A549 (cell line): ENCODE measurements at regions not wholly inside any gene's neighbourhood (a gene's known extent, or its start where the extent isn't known, plus 50 kb on each side); places are given as distances from the start of the nearest gene placed in this dataset.

Experiments used
- ATAC-seq, 2 experiments: fragments of 200-7000 bp in 1 of 2; fragments of >200 bp in 1 of 2; cut with Nextera tagmentation in 1 of 2; cut with Tn5 transposase in 1 of 2; 3 replicates each; pipeline versions ENCODE4 v1.8.0 to v1.9.1; 2018 to 2020; ENCODE audit warnings: mild to moderate bottlenecking in 1 of 2, moderate library complexity in 1 of 2
- CTCF ChIA-PET: fragments of 300-600 bp; sonication (Branson Sonifier 250); formaldehyde crosslinking; extraction: SDS; loops from one replicate; lab custom pipeline; 2021; ENCODE audit warnings: antibody characterized with exemption, inconsistent platforms; lab: Yijun Ruan, JAX
- POLR2A ChIA-PET: fragments of 350-600 bp; formaldehyde crosslinking; extraction: SDS; loops from one replicate; lab custom pipeline; 2021; ENCODE audit warnings: antibody characterized with exemption, inconsistent platforms; lab: Yijun Ruan, JAX
- DNase-seq, 2 experiments: peaks; one replicate each; pipeline versions ENCODE4 v3.0.0 to v3.0.0-alpha.2; 2011 to 2016; ENCODE audit warnings: low read depth in 1 of 2, low spot score in 1 of 2
- FAIRE-seq: peaks from 2 replicates; lab custom pipeline; 2011; peaks lifted over from hg19 to GRCh38; lab: Jason Lieb, UNC
- H3K27ac ChIP-seq, 2 experiments: fragments of >200 bp; sonication (Bioruptor Twin); formaldehyde crosslinking; 3 replicates each; pipeline ENCODE4 v1.5.1; 2016 to 2017
- H3K4me1 ChIP-seq: fragments of >200 bp; sonication (Bioruptor Twin); formaldehyde crosslinking; 3 replicates; pipeline ENCODE4 v1.6.1; 2016
- H3K4me2 ChIP-seq: fragments of >200 bp; sonication (Bioruptor Twin); formaldehyde crosslinking; 3 replicates; pipeline ENCODE4 v1.6.1; 2016
- H3K4me3 ChIP-seq: fragments of >200 bp; sonication (Bioruptor Twin); formaldehyde crosslinking; 3 replicates; pipeline ENCODE4 v1.5.1; 2016
- H3K9me3 ChIP-seq: fragments of >200 bp; sonication (Bioruptor Twin); formaldehyde crosslinking; 3 replicates; pipeline ENCODE4 v1.6.1; 2016
- BHLHE40 ChIP-seq: IDR thresholded peaks from 2 replicates; pipeline ENCODE4 v1.6.1; 2012; ENCODE audit warnings: low read depth, low read length, inconsistent platforms
- ESRRA ChIP-seq: fragments of 150-350 bp; IDR thresholded peaks from 2 replicates; pipeline ENCODE4 v1.6.1; 2014; ENCODE audit warnings: mild to moderate bottlenecking, low read length, borderline replicate concordance
- FOSB ChIP-seq: fragments of 250-450 bp; sonication (Bioruptor Pico); IDR thresholded peaks from 2 replicates; pipeline ENCODE4 v1.5.0; 2020; ENCODE audit warnings: mild to moderate bottlenecking, moderate library complexity
- FOXS1 ChIP-seq: fragments of 250-450 bp; sonication (Bioruptor Pico); IDR thresholded peaks from 2 replicates; pipeline ENCODE4 v1.5.0; 2020; ENCODE audit warnings: mild to moderate bottlenecking, moderate library complexity
- GATA3 ChIP-seq: IDR thresholded peaks from 2 replicates; pipeline ENCODE4 v1.6.1; 2012; ENCODE audit warnings: borderline replicate concordance
- JUN ChIP-seq, 2 experiments: fragments of >200 bp; sonication (Bioruptor Twin); formaldehyde crosslinking; IDR thresholded peaks; 2 replicates in 1 of 2; 3 replicates in 1 of 2; pipeline ENCODE4 v1.6.1; 2016 to 2017
- MAZ ChIP-seq: fragments of 150-350 bp; IDR thresholded peaks from 2 replicates; pipeline ENCODE4 v1.6.1; 2014; ENCODE audit warnings: antibody characterized with exemption, low read depth, low read length, borderline replicate concordance
- MYC ChIP-seq: IDR thresholded peaks from 2 replicates; pipeline ENCODE4 v1.6.1; 2012; ENCODE audit warnings: mild to moderate bottlenecking, inconsistent platforms, low read length, improper control_type of control experiment, borderline replicate concordance
- NR3C1 ChIP-seq: fragments of >200 bp; sonication (Bioruptor Twin); formaldehyde crosslinking; IDR thresholded peaks from 3 replicates; pipeline ENCODE4 v1.6.1; 2017
- POLR2AphosphoS2 ChIP-seq: conservative IDR thresholded peaks from 2 replicates; pipeline ENCODE4 v1.6.1; 2012; ENCODE audit warnings: low read length, improper control_type of control experiment, inconsistent platforms
- RAD21 ChIP-seq, 2 experiments: fragments of >200 bp in 1 of 2; sonication (Bioruptor Twin) in 1 of 2; formaldehyde crosslinking in 1 of 2; IDR thresholded peaks in 1 of 2; conservative IDR thresholded peaks in 1 of 2; 2 replicates in 1 of 2; 3 replicates in 1 of 2; pipeline ENCODE4 v1.6.1; 2012 to 2018; ENCODE audit warnings: inconsistent platforms in 1 of 2
- RCOR1 ChIP-seq: fragments of 150-350 bp; IDR thresholded peaks from 2 replicates; pipeline ENCODE4 v1.6.1; 2014; ENCODE audit warnings: antibody characterized with exemption, low read length, low read depth
- RFX5 ChIP-seq: fragments of 450-650 bp; IDR thresholded peaks from 2 replicates; pipeline ENCODE4 v1.7.1; 2014; ENCODE audit warnings: antibody characterized with exemption, mild to moderate bottlenecking, moderate library complexity
- RNF2 ChIP-seq: fragments of 200-600 bp; sonication (generic); IDR thresholded peaks from 2 replicates; pipeline ENCODE4 v1.6.1; 2016; ENCODE audit warnings: low read depth, mild to moderate bottlenecking, antibody characterized with exemption, moderate library complexity, borderline replicate concordance
- SREBF2 ChIP-seq: fragments of 450-650 bp; IDR thresholded peaks from 2 replicates; pipeline ENCODE4 v1.6.1; 2014; ENCODE audit warnings: mild to moderate bottlenecking, moderate library complexity
- TFCP2L1 ChIP-seq: fragments of 250-450 bp; sonication (Bioruptor Pico); IDR thresholded peaks from 2 replicates; pipeline ENCODE4 v1.5.0; 2021; ENCODE audit warnings: mild to moderate bottlenecking
- TP53 ChIP-seq: fragments of 250-450 bp; sonication (Bioruptor Pico); IDR thresholded peaks from 2 replicates; pipeline ENCODE4 v1.5.0; 2021; ENCODE audit warnings: mild to moderate bottlenecking, moderate library complexity
- ZFP36 ChIP-seq: fragments of 450-650 bp; IDR thresholded peaks from 2 replicates; pipeline ENCODE4 v1.6.1; 2014; ENCODE audit warnings: borderline replicate concordance; ENCODE audit not compliant: partially characterized antibody
- ZSCAN20 ChIP-seq: fragments of 250-450 bp; sonication (Bioruptor Pico); IDR thresholded peaks from 2 replicates; pipeline ENCODE4 v1.8.0; 2022; ENCODE audit warnings: mild to moderate bottlenecking, moderate library complexity
- WGBS: methylation state at CpG from one replicate; pipeline ENCODE4 v1.1.6; 2017; ENCODE audit errors: missing lambda C conversion rate; 5-methylcytosine and 5-hydroxymethylcytosine counted together
- TF ChIP-seq, protein P1 (sequence below): fragments of 200-600 bp; sonication (generic); IDR thresholded peaks from 2 replicates; pipeline ENCODE4 v1.6.1; 2016; ENCODE audit warnings: antibody characterized with exemption, mild to moderate bottlenecking, moderate library complexity
- TF ChIP-seq, protein P2 (sequence below): IDR thresholded peaks from 2 replicates; pipeline ENCODE4 v1.6.1; 2012; ENCODE audit warnings: low read depth, borderline replicate concordance
- TF ChIP-seq, protein P3 (sequence below): fragments of >200 bp; sonication (Bioruptor Twin); formaldehyde crosslinking; IDR thresholded peaks from 3 replicates; pipeline ENCODE4 v1.5.1; 2016
- TF ChIP-seq, protein P4 (sequence below): IDR thresholded peaks from 2 replicates; pipeline ENCODE4 v1.6.1; 2012
- TF ChIP-seq, protein P5 (sequence below): fragments of 250-450 bp; sonication (Bioruptor Pico); IDR thresholded peaks from 2 replicates; pipeline ENCODE4 v1.5.0; 2020; ENCODE audit warnings: low read depth, mild to moderate bottlenecking, moderate library complexity

DNA sequence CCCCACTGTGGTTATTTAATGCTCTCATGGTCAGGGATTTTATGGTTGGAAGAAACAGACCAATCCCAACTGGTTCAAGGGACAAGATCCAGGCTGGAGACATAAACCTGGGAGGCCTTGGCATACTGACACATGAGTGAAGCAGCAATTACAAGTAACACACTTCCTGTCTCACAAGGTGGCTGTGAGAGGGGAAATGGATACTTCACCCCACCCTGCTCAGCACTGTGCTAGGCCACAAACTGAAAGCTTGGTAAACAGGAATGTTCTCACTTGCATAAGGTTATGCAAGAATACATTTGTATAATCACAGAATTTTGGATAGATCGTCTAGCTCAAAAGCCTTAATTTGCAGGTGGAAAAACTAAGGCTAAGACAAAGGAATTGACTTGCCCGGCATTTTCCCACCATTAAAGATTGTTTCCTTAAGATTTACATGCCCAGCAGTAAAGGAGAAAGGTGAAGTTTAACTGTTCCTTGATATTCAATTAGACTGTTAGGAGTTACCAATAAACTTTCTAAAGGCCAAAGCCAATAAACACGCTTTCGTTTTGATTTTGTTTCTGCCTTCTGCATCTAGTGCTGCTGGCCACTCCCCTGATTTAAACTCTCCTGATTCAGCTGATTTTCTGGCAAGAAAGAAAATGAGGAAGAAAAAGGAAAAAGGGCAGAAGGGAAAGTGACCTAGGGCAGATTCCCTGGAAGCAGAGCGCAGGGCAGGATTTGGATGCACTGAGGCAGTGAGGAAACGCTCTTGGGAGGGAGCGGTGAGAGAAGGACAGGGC lies 215.6 kb upstream of the CDH5 start:
- TF ChIP-seq RNF2, result no peak
- TF ChIP-seq, protein P1, sequence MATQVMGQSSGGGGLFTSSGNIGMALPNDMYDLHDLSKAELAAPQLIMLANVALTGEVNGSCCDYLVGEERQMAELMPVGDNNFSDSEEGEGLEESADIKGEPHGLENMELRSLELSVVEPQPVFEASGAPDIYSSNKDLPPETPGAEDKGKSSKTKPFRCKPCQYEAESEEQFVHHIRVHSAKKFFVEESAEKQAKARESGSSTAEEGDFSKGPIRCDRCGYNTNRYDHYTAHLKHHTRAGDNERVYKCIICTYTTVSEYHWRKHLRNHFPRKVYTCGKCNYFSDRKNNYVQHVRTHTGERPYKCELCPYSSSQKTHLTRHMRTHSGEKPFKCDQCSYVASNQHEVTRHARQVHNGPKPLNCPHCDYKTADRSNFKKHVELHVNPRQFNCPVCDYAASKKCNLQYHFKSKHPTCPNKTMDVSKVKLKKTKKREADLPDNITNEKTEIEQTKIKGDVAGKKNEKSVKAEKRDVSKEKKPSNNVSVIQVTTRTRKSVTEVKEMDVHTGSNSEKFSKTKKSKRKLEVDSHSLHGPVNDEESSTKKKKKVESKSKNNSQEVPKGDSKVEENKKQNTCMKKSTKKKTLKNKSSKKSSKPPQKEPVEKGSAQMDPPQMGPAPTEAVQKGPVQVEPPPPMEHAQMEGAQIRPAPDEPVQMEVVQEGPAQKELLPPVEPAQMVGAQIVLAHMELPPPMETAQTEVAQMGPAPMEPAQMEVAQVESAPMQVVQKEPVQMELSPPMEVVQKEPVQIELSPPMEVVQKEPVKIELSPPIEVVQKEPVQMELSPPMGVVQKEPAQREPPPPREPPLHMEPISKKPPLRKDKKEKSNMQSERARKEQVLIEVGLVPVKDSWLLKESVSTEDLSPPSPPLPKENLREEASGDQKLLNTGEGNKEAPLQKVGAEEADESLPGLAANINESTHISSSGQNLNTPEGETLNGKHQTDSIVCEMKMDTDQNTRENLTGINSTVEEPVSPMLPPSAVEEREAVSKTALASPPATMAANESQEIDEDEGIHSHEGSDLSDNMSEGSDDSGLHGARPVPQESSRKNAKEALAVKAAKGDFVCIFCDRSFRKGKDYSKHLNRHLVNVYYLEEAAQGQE, result no peak
- no peak for TF ChIP-seq ZFP36
- TF ChIP-seq BHLHE40, result no peak
- no peak for TF ChIP-seq TFCP2L1 (CRISPR knock-in tag)
- no peak for TF ChIP-seq FOSB (CRISPR knock-in tag)
- no peak for TF ChIP-seq GATA3
- no peak for TF ChIP-seq JUN (IDR thresholded peaks at IDR 0.05)
- no peak for TF ChIP-seq RFX5
- TF ChIP-seq SREBF2, result no peak
- TF ChIP-seq MAZ, result no peak
- TF ChIP-seq RCOR1, result no peak
- TF ChIP-seq, protein P2, sequence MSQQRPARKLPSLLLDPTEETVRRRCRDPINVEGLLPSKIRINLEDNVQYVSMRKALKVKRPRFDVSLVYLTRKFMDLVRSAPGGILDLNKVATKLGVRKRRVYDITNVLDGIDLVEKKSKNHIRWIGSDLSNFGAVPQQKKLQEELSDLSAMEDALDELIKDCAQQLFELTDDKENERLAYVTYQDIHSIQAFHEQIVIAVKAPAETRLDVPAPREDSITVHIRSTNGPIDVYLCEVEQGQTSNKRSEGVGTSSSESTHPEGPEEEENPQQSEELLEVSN, result no peak
- FAIRE-seq, result no peak
- CTCF ChIA-PET, result no interaction called here
- no peaks in the 10 kb centered on the region for H3K4me1 ChIP-seq
- DNase-seq, result no peak
- H3K4me2 ChIP-seq, result no peak overlapping the region
- no peak overlapping the region for H3K4me3 ChIP-seq
- no peak for ATAC-seq
- no peak overlapping the region for H3K27ac ChIP-seq
- POLR2A ChIA-PET, result no interaction called here
- 72% methylated on average over 7 of the region's 7 CpGs for WGBS
- H3K9me3 ChIP-seq, result no peaks in the 10 kb centered on the region

DNA sequence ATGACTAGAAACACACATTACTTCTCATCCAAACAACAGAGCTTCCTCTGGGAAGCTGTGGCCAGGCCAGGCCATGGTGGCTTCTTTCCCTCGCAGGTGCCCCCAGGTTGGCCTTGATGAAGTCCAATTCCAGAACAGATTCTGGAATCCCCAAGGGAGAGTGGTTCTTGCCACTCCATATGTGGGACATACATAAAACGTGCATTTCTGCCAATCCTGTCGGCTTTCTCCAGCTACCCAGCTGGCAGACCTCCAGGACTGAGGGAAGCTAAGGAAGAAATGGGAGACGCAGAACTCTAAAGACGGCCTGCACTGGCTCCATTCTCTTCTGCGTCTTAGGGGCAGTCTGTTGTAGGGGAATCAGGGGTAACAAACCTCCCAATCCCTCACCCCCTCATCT lies 219.2 kb upstream of the CDH5 start:
- TF ChIP-seq MYC (no peak), FOXS1 (no peak), ESRRA (no peak), RAD21 (conservative IDR thresholded peaks at IDR 0.05 in 1 of 2, IDR thresholded peaks at IDR 0.05 in 1 of 2) (no peak), POLR2AphosphoS2 (no peak), ZSCAN20 (no peak), TP53 (CRISPR knock-in tag) (no peak), NR3C1 (no peak)
- TF ChIP-seq, protein P3, sequence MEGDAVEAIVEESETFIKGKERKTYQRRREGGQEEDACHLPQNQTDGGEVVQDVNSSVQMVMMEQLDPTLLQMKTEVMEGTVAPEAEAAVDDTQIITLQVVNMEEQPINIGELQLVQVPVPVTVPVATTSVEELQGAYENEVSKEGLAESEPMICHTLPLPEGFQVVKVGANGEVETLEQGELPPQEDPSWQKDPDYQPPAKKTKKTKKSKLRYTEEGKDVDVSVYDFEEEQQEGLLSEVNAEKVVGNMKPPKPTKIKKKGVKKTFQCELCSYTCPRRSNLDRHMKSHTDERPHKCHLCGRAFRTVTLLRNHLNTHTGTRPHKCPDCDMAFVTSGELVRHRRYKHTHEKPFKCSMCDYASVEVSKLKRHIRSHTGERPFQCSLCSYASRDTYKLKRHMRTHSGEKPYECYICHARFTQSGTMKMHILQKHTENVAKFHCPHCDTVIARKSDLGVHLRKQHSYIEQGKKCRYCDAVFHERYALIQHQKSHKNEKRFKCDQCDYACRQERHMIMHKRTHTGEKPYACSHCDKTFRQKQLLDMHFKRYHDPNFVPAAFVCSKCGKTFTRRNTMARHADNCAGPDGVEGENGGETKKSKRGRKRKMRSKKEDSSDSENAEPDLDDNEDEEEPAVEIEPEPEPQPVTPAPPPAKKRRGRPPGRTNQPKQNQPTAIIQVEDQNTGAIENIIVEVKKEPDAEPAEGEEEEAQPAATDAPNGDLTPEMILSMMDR, result no peak
- TF ChIP-seq, protein P4, sequence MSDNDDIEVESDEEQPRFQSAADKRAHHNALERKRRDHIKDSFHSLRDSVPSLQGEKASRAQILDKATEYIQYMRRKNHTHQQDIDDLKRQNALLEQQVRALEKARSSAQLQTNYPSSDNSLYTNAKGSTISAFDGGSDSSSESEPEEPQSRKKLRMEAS, result no peak
- TF ChIP-seq, protein P5, sequence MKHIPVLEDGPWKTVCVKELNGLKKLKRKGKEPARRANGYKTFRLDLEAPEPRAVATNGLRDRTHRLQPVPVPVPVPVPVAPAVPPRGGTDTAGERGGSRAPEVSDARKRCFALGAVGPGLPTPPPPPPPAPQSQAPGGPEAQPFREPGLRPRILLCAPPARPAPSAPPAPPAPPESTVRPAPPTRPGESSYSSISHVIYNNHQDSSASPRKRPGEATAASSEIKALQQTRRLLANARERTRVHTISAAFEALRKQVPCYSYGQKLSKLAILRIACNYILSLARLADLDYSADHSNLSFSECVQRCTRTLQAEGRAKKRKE (CRISPR knock-in tag), result no peak
- TF ChIP-seq, protein P1, result no peak
- TF ChIP-seq, all 56 proteins: peak for 0
- Histone ChIP-seq H3K4me1 (no peaks in the 10 kb centered on the region), H3K4me3 (no peak overlapping the region), H3K9me3 (no peaks in the 10 kb centered on the region), H3K4me2 (no peak overlapping the region), H3K27ac (no peak overlapping the region)
- ChIA-PET CTCF (no interaction called here), POLR2A (no interaction called here)
- 43% methylated on average over 6 of the region's 6 CpGs for WGBS
- FAIRE-seq (no peak), DNase-seq (no peak), ATAC-seq (no peak)
